SK-N-SH (cell line): ENCODE measurements at regions not wholly inside any gene's neighbourhood (a gene's known extent, or its start where the extent isn't known, plus 50 kb on each side); places are given as distances from the start of the nearest gene placed in this dataset.

Source experiments
- CTCF ChIA-PET: fragments of 300-600, 350-600 bp; formaldehyde crosslinking; extraction: SDS; loops from one replicate; lab custom pipeline; 2021; lab: Yijun Ruan, JAX
- POLR2A ChIA-PET: fragments of 350-600 bp; sonication (Branson Sonifier 250); formaldehyde crosslinking; extraction: SDS; loops from one replicate; lab custom pipeline; 2020; ENCODE audit warnings: antibody characterized with exemption, inconsistent platforms; lab: Yijun Ruan, JAX
- DNase-seq: peaks from one replicate; pipeline ENCODE4 v3.0.0; 2012
- H2AFZ ChIP-seq: fragments of 200-600 bp; sonication (generic); 2 replicates; pipeline ENCODE4 v1.8.1; 2016; ENCODE audit warnings: antibody characterized with exemption, mild to moderate bottlenecking, low read depth
- H3F3A ChIP-seq: fragments of 200-600 bp; sonication (generic); replicated peaks from 2 replicates; pipeline ENCODE3; 2016; ENCODE audit warnings: antibody characterized with exemption, mild to moderate bottlenecking; ENCODE audit not compliant: insufficient read depth
- H3K27ac ChIP-seq, 2 experiments: fragments of 200-500 bp in 1 of 2; fragments of 200-600 bp in 1 of 2; sonication (Bioruptor generic) in 1 of 2; sonication (generic), shearing (Covaris generic) in 1 of 2; 2 replicates each; pipeline versions ENCODE4 v1.5.1 to v1.6.1; 2014 to 2016; ENCODE audit warnings: low read depth in 2 of 2, inconsistent platforms in 1 of 2, low read length in 1 of 2, mild to moderate bottlenecking in 1 of 2, mixed read lengths in 1 of 2
- H3K27me3 ChIP-seq: fragments of 200-600 bp; sonication (generic), shearing (Covaris generic); 2 replicates; pipeline ENCODE4 v1.6.1; 2016; ENCODE audit warnings: mixed run types; ENCODE audit not compliant: insufficient read depth
- H3K36me3 ChIP-seq, 2 experiments: fragments of 200-500 bp in 1 of 2; fragments of 200-600 bp in 1 of 2; sonication (Bioruptor generic) in 1 of 2; sonication (generic) in 1 of 2; replicated peaks in 1 of 2; 2 replicates each; pipeline versions ENCODE3 to v1.5.1; 2014 to 2016; ENCODE audit warnings: low read length in 1 of 2, mild to moderate bottlenecking in 1 of 2; ENCODE audit not compliant: insufficient read depth in 2 of 2, control insufficient read depth in 1 of 2
- H3K4me1 ChIP-seq, 2 experiments: fragments of 200-500 bp in 1 of 2; fragments of 200-600 bp in 1 of 2; sonication (Bioruptor generic) in 1 of 2; sonication (generic), shearing (Covaris generic) in 1 of 2; 2 replicates each; pipeline versions ENCODE4 v1.5.1 to v1.6.1; 2014 to 2016; ENCODE audit warnings: low read depth in 1 of 2, low read length in 1 of 2, mixed run types in 1 of 2; ENCODE audit not compliant: insufficient read depth in 2 of 2, control insufficient read depth in 1 of 2
- H3K4me2 ChIP-seq: fragments of 200-600 bp; sonication (generic), shearing (Covaris generic); 2 replicates; pipeline ENCODE4 v1.6.1; 2017; ENCODE audit warnings: mixed run types
- H3K4me3 ChIP-seq, 2 experiments: fragments of 200-500 bp in 1 of 2; fragments of 200-600 bp in 1 of 2; sonication (Bioruptor generic) in 1 of 2; sonication (generic), shearing (Covaris generic) in 1 of 2; 2 replicates each; pipeline versions ENCODE4 v1.5.1 to v1.8.1; 2014 to 2016; ENCODE audit warnings: low read depth in 2 of 2, inconsistent platforms in 1 of 2, low read length in 1 of 2, mild to moderate bottlenecking in 1 of 2, mixed read lengths in 1 of 2, moderate library complexity in 1 of 2
- H3K79me2 ChIP-seq: fragments of 200-600 bp; sonication (generic); 2 replicates; pipeline ENCODE4 v1.8.1; 2017; ENCODE audit warnings: mild to moderate bottlenecking; ENCODE audit not compliant: insufficient read depth
- H3K9ac ChIP-seq: fragments of 200-600 bp; sonication (generic); 2 replicates; pipeline ENCODE4 v1.6.1; 2017; ENCODE audit warnings: mixed run types
- H3K9me2 ChIP-seq: fragments of 200-600 bp; sonication (generic); 2 replicates; pipeline ENCODE4 v1.6.1; 2017; ENCODE audit warnings: mixed run types
- H3K9me3 ChIP-seq: fragments of 200-600 bp; sonication (generic); 2 replicates; pipeline ENCODE4 v1.6.1; 2017; ENCODE audit warnings: mixed run types, mild to moderate bottlenecking, moderate library complexity
- H4K20me1 ChIP-seq: fragments of 200-600 bp; sonication (generic); 2 replicates; pipeline ENCODE4 v1.6.1; 2017; ENCODE audit warnings: mild to moderate bottlenecking, mixed run types; ENCODE audit not compliant: insufficient read depth
- EP300 ChIP-seq, 2 experiments: IDR thresholded peaks; 2 replicates each; pipeline versions ENCODE4 v1.4.0 to v1.6.1; 2012; ENCODE audit warnings: borderline replicate concordance in 1 of 2, low read depth in 1 of 2, low read length in 1 of 2
- FOSL2 ChIP-seq: IDR thresholded peaks from 2 replicates; pipeline ENCODE4 v1.4.0; 2012; ENCODE audit warnings: low read depth, mild to moderate bottlenecking, moderate library complexity, borderline replicate concordance
- FOXJ3 ChIP-seq: sonication (generic); formaldehyde crosslinking; IDR thresholded peaks from 2 replicates; pipeline ENCODE4 v1.5.1; 2020; ENCODE audit warnings: mild to moderate bottlenecking, missing genetic modification reagents
- FOXM1 ChIP-seq: IDR thresholded peaks from 2 replicates; pipeline ENCODE4 v1.4.0; 2012; ENCODE audit warnings: low read depth, mild to moderate bottlenecking
- MEF2A ChIP-seq: IDR thresholded peaks from 2 replicates; pipeline ENCODE4 v1.4.0; 2012; ENCODE audit warnings: low read depth, borderline replicate concordance
- REST ChIP-seq: IDR thresholded peaks from 2 replicates; pipeline ENCODE4 v1.6.1; 2012; ENCODE audit warnings: mild to moderate bottlenecking, low read depth, low read length, moderate library complexity
- SIN3A ChIP-seq: IDR thresholded peaks from 2 replicates; pipeline ENCODE4 v1.6.1; 2012; ENCODE audit warnings: low read depth, mild to moderate bottlenecking, low read length, moderate library complexity, borderline replicate concordance
- TCF12 ChIP-seq: IDR thresholded peaks from 2 replicates; pipeline ENCODE4 v1.4.0; 2012
- USF2 ChIP-seq: fragments of 150-350 bp; IDR thresholded peaks from 2 replicates; pipeline ENCODE4 v1.6.1; 2017; ENCODE audit warnings: antibody characterized with exemption, low read length, low read depth, borderline replicate concordance
- YY1 ChIP-seq: IDR thresholded peaks from 2 replicates; pipeline ENCODE4 v1.4.0; 2012; ENCODE audit warnings: low read depth, mild to moderate bottlenecking
- ZBTB33 ChIP-seq: IDR thresholded peaks from 2 replicates; pipeline ENCODE4 v1.4.0; 2012; ENCODE audit warnings: low read depth, borderline replicate concordance
- WGBS: methylation state at CpG from one replicate; pipeline ENCODE4 v1.1.6; 2017; ENCODE audit warnings: low lambda C conversion rate; 5-methylcytosine and 5-hydroxymethylcytosine counted together
- TF ChIP-seq, protein P1 (sequence below): IDR thresholded peaks from 2 replicates; pipeline ENCODE4; 2012
- TF ChIP-seq, protein P2 (sequence below): fragments of 200-600 bp; sonication (generic); IDR thresholded peaks from 2 replicates; pipeline ENCODE4 v1.6.1; 2017; ENCODE audit warnings: antibody characterized with exemption, mild to moderate bottlenecking, moderate library complexity

DNA sequence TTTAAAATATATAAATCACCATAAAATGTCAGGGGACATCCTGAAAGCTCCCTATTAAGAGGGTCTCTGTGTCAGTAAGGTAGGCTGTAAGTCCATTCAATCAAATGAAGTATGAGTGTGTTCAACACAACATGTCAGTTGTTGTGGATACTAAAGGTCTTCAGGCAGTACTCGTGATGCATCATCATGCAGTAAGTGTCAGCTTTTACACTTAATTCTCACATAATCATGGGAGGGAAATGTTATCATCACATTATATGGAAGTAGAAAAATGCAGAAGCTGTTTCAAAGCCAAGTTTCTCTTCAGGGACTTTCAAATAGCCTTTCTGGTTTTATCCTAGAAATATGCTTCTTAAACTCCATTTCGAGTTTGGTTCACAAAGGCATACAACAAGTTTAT lies 477.1 kb upstream of the ID2 start:
- ChIA-PET POLR2A (no interaction called here), CTCF (interaction anchor here (1.3 kb wide), 1 partner anchor 12 kb away, joined by 4 read pairs; no protein-coding TSS in a partner anchor)
- Histone ChIP-seq H3K4me1 (peaks cover 0 to 3% of the 10 kb centered on the region in 2 experiments; a peak in 1 of 4 replicates), H4K20me1 (no peaks in the 10 kb centered on the region), H3K4me3 (no peak overlapping the region), H3K4me2 (no peak overlapping the region), H3K9me3 (peaks cover 14% of the 10 kb centered on the region; the same call in 1 of the 2 replicates), H3K27me3 (no peaks in the 10 kb centered on the region), H3K9ac (no peak overlapping the region), H3K79me2 (no peaks in the 10 kb centered on the region), H3F3A (no peaks in the 10 kb centered on the region), H3K9me2 (no peaks in the 10 kb centered on the region), H3K27ac (no peak overlapping the region), H3K36me3 (no peaks in the 10 kb centered on the region), H2AFZ (no peak overlapping the region)
- DNase-seq, result no peak
- WGBS, result 53% methylated on average over 2 of the region's 2 CpGs
- TF ChIP-seq YY1 (no peak), TCF12 (no peak), SIN3A (no peak), USF2 (no peak), FOSL2 (no peak), EP300 (IDR thresholded peaks at IDR 0.05; ENCODE audit: borderline replicate concordance in 1 of 2, low read depth in 1 of 2, low read length in 1 of 2) (no peak), FOXM1 (no peak), REST (no peak), ZBTB33 (no peak), FOXJ3 (CRISPR knock-in tag) (no peak), MEF2A (no peak)
- TF ChIP-seq, protein P1, sequence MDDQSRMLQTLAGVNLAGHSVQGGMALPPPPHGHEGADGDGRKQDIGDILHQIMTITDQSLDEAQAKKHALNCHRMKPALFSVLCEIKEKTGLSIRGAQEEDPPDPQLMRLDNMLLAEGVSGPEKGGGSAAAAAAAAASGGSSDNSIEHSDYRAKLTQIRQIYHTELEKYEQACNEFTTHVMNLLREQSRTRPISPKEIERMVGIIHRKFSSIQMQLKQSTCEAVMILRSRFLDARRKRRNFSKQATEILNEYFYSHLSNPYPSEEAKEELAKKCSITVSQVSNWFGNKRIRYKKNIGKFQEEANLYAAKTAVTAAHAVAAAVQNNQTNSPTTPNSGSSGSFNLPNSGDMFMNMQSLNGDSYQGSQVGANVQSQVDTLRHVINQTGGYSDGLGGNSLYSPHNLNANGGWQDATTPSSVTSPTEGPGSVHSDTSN, result no peak
- TF ChIP-seq, protein P2, sequence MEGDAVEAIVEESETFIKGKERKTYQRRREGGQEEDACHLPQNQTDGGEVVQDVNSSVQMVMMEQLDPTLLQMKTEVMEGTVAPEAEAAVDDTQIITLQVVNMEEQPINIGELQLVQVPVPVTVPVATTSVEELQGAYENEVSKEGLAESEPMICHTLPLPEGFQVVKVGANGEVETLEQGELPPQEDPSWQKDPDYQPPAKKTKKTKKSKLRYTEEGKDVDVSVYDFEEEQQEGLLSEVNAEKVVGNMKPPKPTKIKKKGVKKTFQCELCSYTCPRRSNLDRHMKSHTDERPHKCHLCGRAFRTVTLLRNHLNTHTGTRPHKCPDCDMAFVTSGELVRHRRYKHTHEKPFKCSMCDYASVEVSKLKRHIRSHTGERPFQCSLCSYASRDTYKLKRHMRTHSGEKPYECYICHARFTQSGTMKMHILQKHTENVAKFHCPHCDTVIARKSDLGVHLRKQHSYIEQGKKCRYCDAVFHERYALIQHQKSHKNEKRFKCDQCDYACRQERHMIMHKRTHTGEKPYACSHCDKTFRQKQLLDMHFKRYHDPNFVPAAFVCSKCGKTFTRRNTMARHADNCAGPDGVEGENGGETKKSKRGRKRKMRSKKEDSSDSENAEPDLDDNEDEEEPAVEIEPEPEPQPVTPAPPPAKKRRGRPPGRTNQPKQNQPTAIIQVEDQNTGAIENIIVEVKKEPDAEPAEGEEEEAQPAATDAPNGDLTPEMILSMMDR, result no peak
